NT2/D1 (cell line): ENCODE measurements at regions not wholly inside any gene's neighbourhood (a gene's known extent, or its start where the extent isn't known, plus 50 kb on each side); places are given as distances from the start of the nearest gene placed in this dataset.
"Not testable (repeated sequence)": the region's sequence is repeated elsewhere in the genome, so short reads cannot be mapped to it uniquely, and the experiment has no call there.

Experiments
- DNase-seq: peaks from one replicate; pipeline ENCODE4 v3.0.0-alpha.2; 2011; ENCODE audit warnings: low read depth, low spot score
- H3K27me3 ChIP-seq: 2 replicates; pipeline ENCODE4 v1.6.0; 2011; ENCODE audit warnings: mild to moderate bottlenecking; ENCODE audit not compliant: insufficient read length, insufficient read depth
- H3K36me3 ChIP-seq: 2 replicates; pipeline ENCODE4 v1.6.1; 2011; ENCODE audit warnings: mild to moderate bottlenecking, low read length, mixed read lengths; ENCODE audit not compliant: insufficient read depth, insufficient read length
- H3K4me1 ChIP-seq: 2 replicates; pipeline ENCODE4 v1.5.1; 2011; ENCODE audit not compliant: insufficient read depth, insufficient read length
- H3K4me3 ChIP-seq: 2 replicates; pipeline ENCODE4 v1.5.1; 2011; ENCODE audit warnings: low read depth; ENCODE audit not compliant: insufficient read length
- H3K9ac ChIP-seq: 2 replicates; pipeline ENCODE4 v1.6.0; 2011; ENCODE audit warnings: low read depth; ENCODE audit not compliant: insufficient read length
- H3K9me3 ChIP-seq: 2 replicates; pipeline ENCODE4 v1.5.1; 2011; ENCODE audit warnings: mild to moderate bottlenecking, low read length; ENCODE audit not compliant: insufficient read depth
- SUZ12 ChIP-seq: IDR thresholded peaks from 2 replicates; pipeline ENCODE4 v1.6.1; 2011; ENCODE audit not compliant: insufficient read length, insufficient read depth; ENCODE audit errors: extremely low read depth
- YY1 ChIP-seq: IDR thresholded peaks from 2 replicates; pipeline ENCODE4 v1.6.1; 2011; ENCODE audit not compliant: insufficient read length, insufficient read depth
- ZNF274 ChIP-seq: IDR thresholded peaks from 2 replicates; pipeline ENCODE4 v1.6.1; 2011; ENCODE audit warnings: mild to moderate bottlenecking, low read depth, low read length

- DNase-seq = no peak
- no peaks in the 10 kb centered on the region for H3K9me3 ChIP-seq
Measured at GRCh38 chr2:155517362-155517761, 815.2 kb downstream of the NR4A2 start.

DNA sequence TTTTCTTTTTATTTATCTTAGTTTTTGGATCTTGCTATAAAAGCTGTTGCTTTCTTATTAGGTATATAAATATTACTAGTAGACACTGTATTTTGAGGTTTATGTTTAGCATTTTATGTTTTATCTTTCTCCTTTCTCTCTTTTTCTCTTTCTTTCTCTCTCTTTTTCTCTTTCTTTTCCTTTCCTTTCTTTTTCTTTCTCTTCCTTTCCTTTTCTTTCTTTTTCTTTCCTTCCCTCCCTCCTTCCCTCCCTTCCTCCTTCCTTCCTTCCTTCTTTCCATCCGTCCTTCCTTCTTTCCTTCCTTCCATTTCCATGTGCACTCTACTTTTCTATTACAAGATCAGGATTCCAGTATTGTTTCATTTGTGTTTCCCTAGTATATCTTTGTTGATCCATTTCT is 814.8 kb downstream of the KCNJ3 start:
- Histone ChIP-seq H3K4me3 (no peak overlapping the region), H3K9me3 (no peaks in the 10 kb centered on the region)
- DNase-seq = no peak

More at GRCh38 chr2:155517362-155517761, 815.2 kb downstream of the NR4A2 start:
- H3K27me3 ChIP-seq = no peaks in the 10 kb centered on the region
- H3K9ac ChIP-seq = no peak overlapping the region
- no peaks in the 10 kb centered on the region for H3K4me1 ChIP-seq
- H3K4me3 ChIP-seq = no peak overlapping the region
- TF ChIP-seq ZNF274 = no peak
- TF ChIP-seq SUZ12 = no peak
- TF ChIP-seq YY1 = no peak
- no peaks in the 10 kb centered on the region for H3K36me3 ChIP-seq

GRCh38 chr2:155502766-155503165 is 804.3 kb downstream of the KCNJ3 start:
- DNase-seq = no peak
- Histone ChIP-seq H3K4me1 (no peaks in the 10 kb centered on the region), H3K27me3 (no peaks in the 10 kb centered on the region), H3K9me3 (no peaks in the 10 kb centered on the region), H3K9ac (no peak overlapping the region), H3K36me3 (no peaks in the 10 kb centered on the region), H3K4me3 (no peak overlapping the region)
- no peak for TF ChIP-seq ZNF274
- no peak for TF ChIP-seq YY1
- no peak for TF ChIP-seq SUZ12

More for the DNA sequence above, 814.8 kb downstream of the KCNJ3 start:
- H3K9ac ChIP-seq = no peak overlapping the region
- no peaks in the 10 kb centered on the region for H3K27me3 ChIP-seq
- TF ChIP-seq YY1 (no peak), SUZ12 (no peak), ZNF274 (no peak)
- no peaks in the 10 kb centered on the region for H3K36me3 ChIP-seq
- no peaks in the 10 kb centered on the region for H3K4me1 ChIP-seq

- no peak for DNase-seq
- Histone ChIP-seq H3K36me3 (no peaks in the 10 kb centered on the region), H3K4me1 (no peaks in the 10 kb centered on the region), H3K27me3 (no peaks in the 10 kb centered on the region), H3K4me3 (no peak overlapping the region), H3K9me3 (no peaks in the 10 kb centered on the region), H3K9ac (no peak overlapping the region)
- no peak for TF ChIP-seq SUZ12
- TF ChIP-seq YY1 = no peak
- TF ChIP-seq ZNF274 = no peak
Measured at GRCh38 chr2:155498106-155498505, 799.6 kb downstream of the KCNJ3 start.

- Histone ChIP-seq H3K9ac (no peak overlapping the region), H3K4me3 (no peak overlapping the region), H3K4me1 (no peaks in the 10 kb centered on the region), H3K36me3 (no peaks in the 10 kb centered on the region), H3K9me3 (no peaks in the 10 kb centered on the region), H3K27me3 (no peaks in the 10 kb centered on the region)
- no peak for TF ChIP-seq SUZ12
- TF ChIP-seq ZNF274 = no peak
- no peak for TF ChIP-seq YY1
- peak; percentile 1 for DNase-seq
Measured at GRCh38 chr2:155494744-155495143, 796.2 kb downstream of the KCNJ3 start.

DNA sequence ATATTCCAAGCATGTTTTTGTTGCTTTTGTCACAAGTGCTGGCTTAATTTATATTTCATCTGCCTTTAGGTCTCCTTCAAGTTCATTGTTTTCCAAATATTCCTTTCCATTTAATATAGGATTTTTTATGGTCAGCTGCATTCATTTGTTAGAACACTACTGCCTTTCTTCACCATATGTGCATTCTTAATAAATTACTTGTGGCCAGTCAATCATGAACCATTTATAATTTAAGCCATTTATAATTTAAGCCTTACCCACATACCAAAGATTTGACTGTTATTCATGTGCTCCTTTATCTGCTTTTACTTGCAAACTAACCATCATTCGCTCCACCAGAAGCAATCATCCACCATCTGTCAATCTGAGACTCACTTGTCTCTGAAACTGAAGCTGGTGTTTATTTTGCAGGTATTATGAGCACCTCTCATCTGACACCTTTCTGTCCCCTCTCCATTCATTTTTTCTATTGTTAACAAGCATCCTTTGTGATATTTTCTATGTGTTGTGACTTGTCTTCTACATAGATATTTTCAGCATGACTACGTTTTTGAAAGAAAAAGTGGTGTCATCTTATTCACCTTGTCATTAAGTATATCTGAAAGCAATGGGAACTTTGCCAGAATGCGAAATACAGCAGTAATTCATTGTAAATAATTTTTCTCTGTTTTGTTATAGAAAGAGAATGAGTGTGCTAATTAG is 786.8 kb downstream of the KCNJ3 start:
- Histone ChIP-seq H3K9me3 (no peaks in the 10 kb centered on the region), H3K36me3 (no peaks in the 10 kb centered on the region), H3K4me1 (no peaks in the 10 kb centered on the region), H3K9ac (no peak overlapping the region), H3K27me3 (no peaks in the 10 kb centered on the region), H3K4me3 (no peak overlapping the region)
- no peak for DNase-seq
- no peak for TF ChIP-seq ZNF274
- no peak for TF ChIP-seq YY1
- TF ChIP-seq SUZ12 = no peak

DNA sequence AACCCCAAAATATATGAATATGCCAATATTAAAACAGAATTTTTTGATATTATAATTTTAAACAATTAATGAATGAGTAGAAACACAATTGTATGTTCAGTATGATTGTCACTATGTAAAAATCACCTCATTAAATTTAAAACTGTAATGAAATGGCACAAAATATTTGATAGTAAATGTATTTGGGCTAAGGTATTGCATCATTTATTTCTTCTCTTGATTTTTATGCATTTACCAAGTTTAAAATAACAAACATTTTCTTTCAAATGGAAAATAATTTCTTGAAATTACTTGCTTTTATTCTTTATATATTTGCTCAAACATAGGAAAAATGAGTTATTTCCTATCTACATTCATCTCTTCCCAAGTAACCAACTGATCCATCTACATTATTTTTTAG is 782.6 kb downstream of the KCNJ3 start:
- H3K27me3 ChIP-seq = no peaks in the 10 kb centered on the region
- no peaks in the 10 kb centered on the region for H3K9me3 ChIP-seq
- H3K36me3 ChIP-seq = no peaks in the 10 kb centered on the region
- DNase-seq = no peak
- TF ChIP-seq YY1 = no peak
- TF ChIP-seq ZNF274 = no peak
- no peak for TF ChIP-seq SUZ12
- no peaks in the 10 kb centered on the region for H3K4me1 ChIP-seq
- H3K4me3 ChIP-seq = no peak overlapping the region
- no peak overlapping the region for H3K9ac ChIP-seq

DNA sequence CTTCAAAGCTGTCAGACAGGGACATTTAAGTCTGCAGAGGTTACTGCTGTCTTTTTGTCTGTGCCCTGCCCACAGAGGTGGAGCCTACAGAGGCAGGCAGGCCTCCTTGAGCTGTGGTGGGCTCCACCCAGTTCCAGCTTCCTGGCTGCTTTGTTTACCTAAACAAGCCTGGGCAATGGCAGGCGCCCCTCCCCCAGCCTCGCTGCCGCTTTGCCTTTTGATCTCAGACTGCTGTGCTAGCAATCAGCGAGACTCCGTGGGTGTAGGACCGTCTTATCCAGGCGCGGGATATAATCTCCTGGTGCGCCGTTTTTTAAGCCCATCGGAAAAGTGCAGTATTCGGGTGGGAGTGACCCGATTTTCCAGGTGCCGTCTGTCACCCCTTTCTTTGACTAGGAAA is 773.5 kb downstream of the KCNJ3 start:
- H3K36me3 ChIP-seq, DNase-seq: not testable (repeated sequence)

More for the DNA sequence above, 773.5 kb downstream of the KCNJ3 start:
- H3K9me3 ChIP-seq, H3K9ac ChIP-seq, H3K4me3 ChIP-seq, H3K27me3 ChIP-seq, H3K4me1 ChIP-seq: not testable (repeated sequence)
